Mesenchymal stem cell (in vitro differentiated cells and primary cell): ENCODE measurements at regions not wholly inside any gene's neighbourhood (a gene's known extent, or its start where the extent isn't known, plus 50 kb on each side); places are given as distances from the start of the nearest gene placed in this dataset.

ENCODE experiments used
- DNase-seq: peaks from one replicate; pipeline ENCODE4 v3.0.0-alpha.2; 2013
- H2AFZ ChIP-seq: one replicate; pipeline ENCODE4 v1.6.1; 2013; ENCODE audit warnings: low read depth, mild to moderate bottlenecking, control low read depth, inconsistent platforms, low read length, moderate library complexity
- H2AK5ac ChIP-seq: 2 replicates; pipeline ENCODE4 v1.6.1; 2013; ENCODE audit warnings: low read length, moderate library complexity, mild to moderate bottlenecking, inconsistent platforms; ENCODE audit not compliant: severe bottlenecking
- H2BK120ac ChIP-seq: one replicate; pipeline ENCODE4 v1.6.1; 2013; ENCODE audit warnings: low read depth, mild to moderate bottlenecking, inconsistent platforms, low read length, moderate library complexity
- H2BK12ac ChIP-seq, 2 experiments: one replicate each; pipeline ENCODE4 v1.6.1; 2013; ENCODE audit warnings: inconsistent platforms in 2 of 2, low read length in 2 of 2, mild to moderate bottlenecking in 2 of 2, moderate library complexity in 2 of 2, control low read depth in 1 of 2
- H2BK15ac ChIP-seq: one replicate; pipeline ENCODE4 v1.6.1; 2013; ENCODE audit warnings: mild to moderate bottlenecking, low read depth, inconsistent platforms; ENCODE audit not compliant: poor library complexity, severe bottlenecking
- H2BK5ac ChIP-seq: 2 replicates; pipeline ENCODE4 v1.6.1; 2013; ENCODE audit warnings: low read depth, mild to moderate bottlenecking, low read length, control low read depth, inconsistent platforms; ENCODE audit not compliant: poor library complexity, severe bottlenecking
- H3K14ac ChIP-seq, 2 experiments: one replicate each; pipeline ENCODE4 v1.6.1; 2013; ENCODE audit warnings: inconsistent platforms in 2 of 2, low read length in 2 of 2, control low read depth in 1 of 2, mild to moderate bottlenecking in 1 of 2, moderate library complexity in 1 of 2
- H3K18ac ChIP-seq, 2 experiments: one replicate each; pipeline ENCODE4 v1.6.1; 2013; ENCODE audit warnings: inconsistent platforms in 2 of 2, low read length in 2 of 2, control low read depth in 1 of 2, low read depth in 1 of 2, mild to moderate bottlenecking in 1 of 2
- H3K23ac ChIP-seq, 2 experiments: one replicate each; pipeline ENCODE4 v1.6.1; 2013; ENCODE audit warnings: inconsistent platforms in 2 of 2, low read length in 2 of 2, mild to moderate bottlenecking in 2 of 2, moderate library complexity in 2 of 2, control low read depth in 1 of 2
- H3K27ac ChIP-seq: 2 replicates; pipeline ENCODE4 v1.5.1; 2013; ENCODE audit warnings: mild to moderate bottlenecking, moderate library complexity, low read length, control low read depth, inconsistent platforms; ENCODE audit not compliant: poor library complexity, severe bottlenecking
- H3K27me3 ChIP-seq, 2 experiments: 2 replicates each; pipeline versions ENCODE4 v1.6.1 to v1.7.0; 2013; ENCODE audit warnings: low read length in 2 of 2, mild to moderate bottlenecking in 2 of 2, moderate library complexity in 2 of 2, control low read depth in 1 of 2, inconsistent platforms in 1 of 2; ENCODE audit not compliant: control insufficient read depth in 1 of 2, insufficient read depth in 1 of 2
- H3K36me3 ChIP-seq, 2 experiments: 2 replicates each; pipeline versions ENCODE4 v1.6.1 to v1.7.0; 2013; ENCODE audit warnings: low read length in 2 of 2, control low read depth in 1 of 2, inconsistent platforms in 1 of 2, low read depth in 1 of 2, mild to moderate bottlenecking in 1 of 2; ENCODE audit not compliant: insufficient read depth in 2 of 2, control insufficient read depth in 1 of 2
- H3K4ac ChIP-seq, 2 experiments: one replicate each; pipeline ENCODE4 v1.6.1; 2013; ENCODE audit warnings: inconsistent platforms in 2 of 2, low read length in 2 of 2, mild to moderate bottlenecking in 2 of 2, moderate library complexity in 2 of 2, control low read depth in 1 of 2, low read depth in 1 of 2
- H3K4me1 ChIP-seq: 2 replicates; pipeline ENCODE4 v1.6.1; 2013; ENCODE audit warnings: low read depth, low read length, control low read depth; ENCODE audit not compliant: control insufficient read depth, insufficient read depth
- H3K4me2 ChIP-seq: 2 replicates; pipeline ENCODE4 v1.6.1; 2013; ENCODE audit warnings: low read length, mild to moderate bottlenecking, inconsistent platforms; ENCODE audit not compliant: poor library complexity, severe bottlenecking
- H3K4me3 ChIP-seq, 2 experiments: 2 replicates each; pipeline versions ENCODE4 v1.5.1 to v1.7.0; 2013; ENCODE audit warnings: low read length in 2 of 2, mild to moderate bottlenecking in 2 of 2, control low read depth in 1 of 2, low read depth in 1 of 2; ENCODE audit not compliant: insufficient read depth in 1 of 2
- H3K79me1 ChIP-seq: replicated peaks from 2 replicates; pipeline ENCODE4 v1.6.1; 2013; ENCODE audit warnings: mild to moderate bottlenecking, control low read depth, low read length, inconsistent platforms; ENCODE audit not compliant: poor library complexity, severe bottlenecking
- H3K9ac ChIP-seq: 2 replicates; pipeline ENCODE4 v1.7.0; 2013; ENCODE audit warnings: mild to moderate bottlenecking, low read length, moderate library complexity
- H3K9me3 ChIP-seq: 2 replicates; pipeline ENCODE4 v1.7.0; 2013; ENCODE audit warnings: mild to moderate bottlenecking, low read length; ENCODE audit not compliant: control insufficient read depth
- H4K8ac ChIP-seq: one replicate; pipeline ENCODE4 v1.6.1; 2013; ENCODE audit warnings: inconsistent platforms, mild to moderate bottlenecking, low read length, moderate library complexity
- H4K91ac ChIP-seq: one replicate; pipeline ENCODE4 v1.6.1; 2013; ENCODE audit warnings: mild to moderate bottlenecking, low read length, inconsistent platforms
- WGBS: methylation state at CpG from one replicate; pipeline ENCODE4 v1.1.7; 2013; ENCODE audit warnings: mixed read lengths; 5-methylcytosine and 5-hydroxymethylcytosine counted together

GRCh38 chr5:124352312-124352711, 394.1 kb downstream of the ZNF608 start:
- Histone ChIP-seq H3K9me3 (peaks cover 18% of the 10 kb centered on the region), H3K36me3 (no peaks in the 10 kb centered on the region), H3K14ac (no peak overlapping the region), H2AFZ (no peak overlapping the region), H3K79me1 (no peaks in the 10 kb centered on the region), H4K91ac (no peak overlapping the region), H2BK12ac (no peak overlapping the region), H3K4me3 (no peak overlapping the region), H3K27me3 (peaks cover 0 to 16% of the 10 kb centered on the region in 2 experiments), H2BK5ac (no peak overlapping the region), H2BK120ac (no peak overlapping the region), H3K23ac (no peak overlapping the region), H3K18ac (no peak overlapping the region), H3K4me1 (no peaks in the 10 kb centered on the region), H3K4ac (no peak overlapping the region), H4K8ac (no peak overlapping the region), H2AK5ac (no peak overlapping the region), H3K9ac (no peak overlapping the region), H2BK15ac (no peak overlapping the region), H3K4me2 (no peak overlapping the region), H3K27ac (no peak overlapping the region)
- DNase-seq: no peak
- over 99% methylated on average over 4 of the region's 4 CpGs for WGBS

- Histone ChIP-seq H3K9me3 (peaks cover 13% of the 10 kb centered on the region), H3K4ac (no peak overlapping the region), H3K18ac (no peak overlapping the region), H2BK12ac (no peak overlapping the region), H3K9ac (no peak overlapping the region), H3K14ac (no peak overlapping the region), H2BK5ac (no peak overlapping the region), H3K27ac (no peak overlapping the region), H3K4me1 (no peaks in the 10 kb centered on the region), H3K23ac (no peak overlapping the region), H3K27me3 (peaks cover 0 to 20% of the 10 kb centered on the region in 2 experiments), H2BK15ac (no peak overlapping the region), H3K79me1 (no peaks in the 10 kb centered on the region), H3K4me2 (no peak overlapping the region), H2BK120ac (no peak overlapping the region), H3K4me3 (no peak overlapping the region), H3K36me3 (no peaks in the 10 kb centered on the region), H2AK5ac (no peak overlapping the region), H4K91ac (no peak overlapping the region), H2AFZ (no peak overlapping the region), H4K8ac (no peak overlapping the region)
- no peak for DNase-seq
- 94% methylated on average over 4 of the region's 4 CpGs for WGBS
These were observed 396.5 kb downstream of the ZNF608 start for GRCh38 chr5:124349931-124350330.

- Histone ChIP-seq H3K27me3 (peaks cover 0 to 38% of the 10 kb centered on the region in 2 experiments), H3K4me2 (no peak overlapping the region), H4K91ac (no peak overlapping the region), H2BK15ac (no peak overlapping the region), H2AFZ (no peak overlapping the region), H3K4ac (no peak overlapping the region), H4K8ac (no peak overlapping the region), H3K18ac (no peak overlapping the region), H3K9me3 (no peaks in the 10 kb centered on the region), H3K9ac (peak overlapping the region; percentile 34), H3K36me3 (no peaks in the 10 kb centered on the region), H3K4me1 (peaks cover 3% of the 10 kb centered on the region), H3K14ac (no peak overlapping the region), H3K4me3 (no peak overlapping the region), H3K27ac (no peak overlapping the region), H3K23ac (no peak overlapping the region), H2BK120ac (no peak overlapping the region), H2AK5ac (no peak overlapping the region), H2BK12ac (no peak overlapping the region), H2BK5ac (no peak overlapping the region), H3K79me1 (no peaks in the 10 kb centered on the region)
- WGBS: 3% methylated on average over 4 of the region's 5 CpGs
- peak; percentile 98 for DNase-seq
These were observed 403.0 kb downstream of the ZNF608 start for GRCh38 chr5:124343451-124343867.

GRCh38 chr5:124342986-124343385, 403.5 kb downstream of the ZNF608 start:
- H3K27me3 ChIP-seq: peaks cover 0 to 38% of the 10 kb centered on the region in 2 experiments
- H4K91ac ChIP-seq: no peak overlapping the region
- no peak overlapping the region for H2AK5ac ChIP-seq
- no peak overlapping the region for H3K4ac ChIP-seq
- no peak overlapping the region for H3K9ac ChIP-seq
- no CpG with 5 or more reads among the region's 1 CpG for WGBS
- H3K9me3 ChIP-seq: no peaks in the 10 kb centered on the region
- H2BK15ac ChIP-seq: no peak overlapping the region
- H4K8ac ChIP-seq: no peak overlapping the region
- DNase-seq: no peak
- no peak overlapping the region for H3K4me2 ChIP-seq
- H3K18ac ChIP-seq: no peak overlapping the region
- no peak overlapping the region for H2AFZ ChIP-seq
- H3K14ac ChIP-seq: no peak overlapping the region
- H3K23ac ChIP-seq: no peak overlapping the region
- H2BK12ac ChIP-seq: no peak overlapping the region
- H3K79me1 ChIP-seq: no peaks in the 10 kb centered on the region
- no peak overlapping the region for H2BK120ac ChIP-seq
- H3K36me3 ChIP-seq: no peaks in the 10 kb centered on the region
- no peak overlapping the region for H2BK5ac ChIP-seq
- no peak overlapping the region for H3K27ac ChIP-seq
- H3K4me3 ChIP-seq: no peak overlapping the region
- H3K4me1 ChIP-seq: peaks cover 3% of the 10 kb centered on the region
